Epithelial cell of proximal tubule (primary cell): ENCODE measurements at regions not wholly inside any gene's neighbourhood (a gene's known extent, or its start where the extent isn't known, plus 50 kb on each side); places are given as distances from the start of the nearest gene placed in this dataset.

Experiments used
- DNase-seq: peaks from one replicate; pipeline ENCODE4 v3.0.0-alpha.2; 2011; ENCODE audit warnings: low read depth
- H3K4me3 ChIP-seq: 2 replicates; pipeline ENCODE4 v1.5.1; 2011; ENCODE audit warnings: low read depth, mild to moderate bottlenecking, low read length
- CTCF ChIP-seq: conservative IDR thresholded peaks from 2 replicates; pipeline ENCODE4 v1.5.1; 2012; ENCODE audit warnings: low read depth, mild to moderate bottlenecking, low read length

- no peak for TF ChIP-seq CTCF
- H3K4me3 ChIP-seq: no peak overlapping the region
- no peak for DNase-seq
These were observed 474.7 kb downstream of the EPM2A start for GRCh38 chr6:145260484-145261175.

- no peak for TF ChIP-seq CTCF
- no peak for DNase-seq
- no peak overlapping the region for H3K4me3 ChIP-seq
These were observed 473.6 kb downstream of the EPM2A start for GRCh38 chr6:145261758-145262157.

GRCh38 chr6:145262771-145263170 lies 472.5 kb downstream of the EPM2A start:
- TF ChIP-seq CTCF: no peak

DNA sequence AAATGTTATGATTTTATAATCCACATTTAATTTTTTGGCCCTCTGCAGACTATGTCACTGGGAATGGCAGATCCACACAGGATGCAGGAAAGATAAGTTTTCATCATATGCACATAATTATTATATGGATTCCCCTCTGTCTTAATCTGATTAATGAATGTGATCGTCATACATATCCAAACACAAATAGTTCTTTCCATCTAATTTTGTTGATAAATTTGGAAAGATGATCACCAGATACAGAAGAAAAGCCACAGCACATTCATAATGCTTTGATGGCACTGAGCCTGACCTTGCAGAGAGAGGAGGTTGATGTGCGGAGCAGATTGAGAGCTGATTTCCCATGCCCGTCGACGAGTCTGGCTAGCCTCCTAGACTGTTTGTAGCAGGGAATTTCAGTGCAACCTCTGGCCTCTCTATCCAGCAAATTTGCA lies 471.5 kb downstream of the EPM2A start:
- no peak for TF ChIP-seq CTCF
- no peak for DNase-seq
- no peak overlapping the region for H3K4me3 ChIP-seq

More at GRCh38 chr6:145262771-145263170, 472.5 kb downstream of the EPM2A start:
- H3K4me3 ChIP-seq: no peak overlapping the region
- DNase-seq: no peak

GRCh38 chr6:145266432-145267075 lies 468.8 kb downstream of the EPM2A start:
- H3K4me3 ChIP-seq: no peak overlapping the region
- no peak for DNase-seq

DNA sequence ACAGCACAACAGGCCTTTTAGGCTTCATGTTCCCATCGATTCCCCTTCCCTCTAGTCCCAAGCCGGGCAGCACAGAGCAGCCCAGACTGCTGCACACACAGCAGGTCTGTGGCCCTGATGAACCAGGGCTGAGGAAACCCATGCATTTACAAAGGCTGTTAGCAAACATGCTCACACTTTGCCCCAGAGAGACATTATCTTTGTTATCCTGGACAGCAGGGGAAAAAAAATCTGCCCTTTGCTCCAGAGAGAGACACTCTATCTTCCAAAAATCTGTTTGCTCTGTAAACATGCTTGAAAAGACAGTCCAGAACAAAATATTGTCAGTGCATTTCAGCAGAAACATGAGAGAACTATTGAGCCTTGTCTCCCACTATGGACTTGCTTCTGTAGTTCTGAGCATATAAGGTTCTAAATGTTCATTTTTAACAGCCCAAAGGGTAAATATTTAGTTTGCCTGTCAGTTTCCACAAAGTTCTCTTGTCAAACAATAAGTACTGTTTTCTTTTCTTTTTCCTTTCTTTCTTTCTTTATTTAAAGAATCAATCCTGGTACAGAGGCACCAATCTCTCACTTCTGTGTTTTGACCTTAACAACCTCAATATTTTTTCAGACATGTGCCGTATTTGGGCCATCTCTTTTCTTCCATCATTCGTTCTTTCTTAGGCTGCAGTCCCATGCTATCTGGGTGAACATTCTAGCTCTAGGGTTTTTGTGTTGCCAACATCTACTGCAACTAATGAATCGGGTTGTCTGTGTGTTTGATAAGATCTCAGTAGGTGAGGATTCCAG lies 468.0 kb downstream of the EPM2A start:
- TF ChIP-seq CTCF: no peak
- no peak overlapping the region for H3K4me3 ChIP-seq
- no peak for DNase-seq

More at GRCh38 chr6:145266432-145267075, 468.8 kb downstream of the EPM2A start:
- TF ChIP-seq CTCF: no peak
